ENCODE measurements at regions not wholly inside any gene's neighbourhood (a gene's known extent, or its start where the extent isn't known, plus 50 kb on each side); places are given as distances from the start of the nearest gene placed in this dataset.
"Not testable (repeated sequence)": the region's sequence is repeated elsewhere in the genome, so short reads cannot be mapped to it uniquely, and the experiment has no call there.

- ATAC-seq (ENCODE audit: low FRiP score), result no peak
- no peak for TF ChIP-seq CTCF (IDR thresholded peaks at IDR 0.05)
- no peak for DNase-seq (ENCODE audit: low spot score)
Measured at GRCh38 chr3:102699819-102700140, 265.0 kb downstream of the ZPLD1 start.

- ATAC-seq (ENCODE audit: low FRiP score), result no peak
- DNase-seq (ENCODE audit: low spot score), result no peak
- TF ChIP-seq CTCF (IDR thresholded peaks at IDR 0.05), result no peak
Measured at GRCh38 chr3:102712896-102713295, 278.1 kb downstream of the ZPLD1 start.

- ATAC-seq (ENCODE audit: low FRiP score) (no peak), DNase-seq (ENCODE audit: low spot score) (no peak)
- no peak for TF ChIP-seq CTCF (IDR thresholded peaks at IDR 0.05)
Measured at GRCh38 chr3:102714567-102714966, 279.8 kb downstream of the ZPLD1 start.

GRCh38 chr3:102715030-102715697 is 280.3 kb downstream of the ZPLD1 start:
- DNase-seq (ENCODE audit: low spot score) (no peak), ATAC-seq (ENCODE audit: low FRiP score) (no peak)
- TF ChIP-seq CTCF (IDR thresholded peaks at IDR 0.05), result no peak

GRCh38 chr3:102718651-102719050 is 283.8 kb downstream of the ZPLD1 start:
- DNase-seq (ENCODE audit: low spot score), result no peak
- no peak for ATAC-seq (ENCODE audit: low FRiP score)
- TF ChIP-seq CTCF (IDR thresholded peaks at IDR 0.05), result no peak

GRCh38 chr3:102722317-102722716 is 287.5 kb downstream of the ZPLD1 start:
- no peak for TF ChIP-seq CTCF (IDR thresholded peaks at IDR 0.05)
- ATAC-seq (ENCODE audit: low FRiP score) (no peak), DNase-seq (ENCODE audit: low spot score) (no peak)

- no peak for DNase-seq (ENCODE audit: low spot score)
- no peak for ATAC-seq (ENCODE audit: low FRiP score)
- TF ChIP-seq CTCF (IDR thresholded peaks at IDR 0.05), result no peak
Measured at GRCh38 chr3:102727340-102727739, 292.5 kb downstream of the ZPLD1 start.

- DNase-seq (ENCODE audit: low spot score); ATAC-seq (ENCODE audit: low FRiP score): not testable (repeated sequence)
Measured at GRCh38 chr3:102732581-102732980, 297.8 kb downstream of the ZPLD1 start.
